HS-27A (cell line): ENCODE measurements at regions not wholly inside any gene's neighbourhood (a gene's known extent, or its start where the extent isn't known, plus 50 kb on each side); places are given as distances from the start of the nearest gene placed in this dataset.
"Not testable (repeated sequence)": the region's sequence is repeated elsewhere in the genome, so short reads cannot be mapped to it uniquely, and the experiment has no call there.

ENCODE experiments used
- DNase-seq: peaks from one replicate; pipeline ENCODE4 v3.0.0-alpha.2; 2012; ENCODE audit warnings: low read depth, missing footprints

DNA sequence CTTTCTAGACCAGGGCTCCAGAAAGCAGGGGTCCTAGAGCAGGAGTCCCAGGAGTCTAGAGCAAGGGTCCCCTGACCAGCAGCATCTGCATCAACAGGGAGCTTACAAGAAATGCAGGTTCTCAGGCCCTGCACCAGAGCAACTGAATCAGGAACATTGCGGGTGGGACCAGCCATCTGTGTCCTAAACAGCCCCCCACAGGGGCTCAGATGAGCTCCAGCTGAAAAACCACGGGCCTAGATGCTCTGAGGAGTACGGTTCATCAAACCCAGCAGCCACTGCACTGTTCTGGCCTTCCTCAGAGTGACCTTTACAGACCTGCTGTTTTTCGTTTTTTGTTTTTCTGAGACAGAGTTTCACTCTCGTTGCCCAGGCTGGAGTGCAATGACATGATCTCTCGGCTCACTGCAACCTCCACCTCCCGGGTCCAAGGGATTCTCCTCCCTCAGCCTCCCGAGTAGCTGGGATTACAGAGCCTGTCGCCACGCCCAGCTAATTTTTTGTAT lies 438.2 kb downstream of the SOX9 start:
- no peak for DNase-seq

DNA sequence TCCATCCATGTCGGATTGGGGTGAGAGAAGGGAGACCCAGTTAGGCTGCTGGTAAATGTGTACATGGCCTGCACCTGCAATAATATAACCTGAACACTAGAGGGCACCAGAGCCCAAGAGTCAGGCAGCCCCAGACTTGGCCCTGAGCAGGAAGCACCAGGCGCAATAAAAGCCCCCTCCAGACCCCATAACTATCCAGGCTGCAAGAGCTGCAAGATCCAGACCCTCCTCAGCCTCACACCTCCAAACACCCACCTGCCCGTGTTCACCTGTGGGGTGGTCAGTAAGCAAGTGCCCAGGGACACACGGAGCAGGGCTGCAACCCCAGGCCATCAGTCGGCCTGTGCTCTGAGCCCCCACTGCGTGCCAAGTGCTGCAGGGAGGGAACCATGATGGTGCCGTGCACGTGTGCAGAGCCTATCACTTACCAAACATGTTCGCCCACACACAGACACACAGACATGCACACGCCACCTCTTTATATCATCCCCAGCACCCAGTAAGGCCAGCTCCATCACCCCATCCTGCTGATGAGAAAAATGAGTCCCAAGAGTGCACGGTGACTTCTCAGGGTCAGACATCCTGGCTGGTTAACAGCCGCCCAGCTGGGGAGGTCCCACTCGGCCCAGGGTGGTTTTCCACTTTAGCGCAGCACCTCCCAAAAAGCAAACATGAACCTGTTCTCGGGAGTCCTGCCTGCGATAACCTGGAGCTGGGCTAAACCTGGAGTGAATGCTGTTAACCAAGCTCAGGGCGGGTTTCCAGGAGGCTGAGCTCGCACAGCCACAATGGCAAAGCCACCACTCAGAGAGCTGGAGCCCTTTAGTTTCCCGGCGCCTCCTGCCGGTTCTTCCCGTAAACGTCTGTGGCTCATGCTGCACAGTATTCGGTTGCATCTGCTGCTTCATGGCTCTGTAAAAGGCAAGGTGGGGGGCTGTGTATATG lies 439.8 kb downstream of the SOX9 start:
- no peak for DNase-seq

DNA sequence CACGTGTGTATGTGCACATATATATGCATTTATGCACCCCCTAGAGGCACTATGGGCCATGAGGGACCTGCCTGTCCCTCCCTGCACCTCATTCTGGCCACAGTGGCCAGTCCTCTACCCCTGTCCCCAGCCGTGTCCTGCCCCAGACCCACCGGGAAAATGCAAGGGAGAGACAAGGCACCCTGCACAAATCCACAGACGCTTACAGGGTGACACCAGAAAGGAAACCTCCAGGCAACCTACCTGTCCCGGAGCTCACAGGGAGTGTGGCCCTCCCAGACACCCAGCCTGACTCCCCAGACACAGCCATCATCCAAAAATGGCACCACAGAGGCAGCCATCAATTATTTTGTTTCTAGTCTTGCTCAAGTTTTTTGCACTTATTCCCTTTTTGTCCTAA lies 440.4 kb downstream of the SOX9 start:
- no peak for DNase-seq

DNA sequence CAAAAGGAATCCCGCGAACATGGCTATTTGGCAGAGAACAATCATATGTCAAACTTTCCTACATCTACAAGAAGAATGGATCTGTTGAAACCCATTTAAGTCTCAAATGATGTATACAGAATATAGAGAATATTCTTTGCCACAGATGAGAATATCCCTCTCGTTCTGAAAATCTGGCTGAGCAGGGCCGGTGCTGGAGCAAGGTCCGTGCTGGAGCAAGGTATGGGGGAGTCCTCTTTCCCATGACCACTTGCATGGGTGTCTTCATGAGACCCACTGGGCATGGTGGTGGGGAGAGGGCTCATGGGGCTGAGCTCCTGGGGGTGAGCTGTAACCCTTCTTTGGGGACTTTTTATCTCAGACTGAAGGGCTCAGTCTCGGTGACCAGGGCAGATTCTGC lies 440.9 kb downstream of the SOX9 start:
- DNase-seq: no peak

DNA sequence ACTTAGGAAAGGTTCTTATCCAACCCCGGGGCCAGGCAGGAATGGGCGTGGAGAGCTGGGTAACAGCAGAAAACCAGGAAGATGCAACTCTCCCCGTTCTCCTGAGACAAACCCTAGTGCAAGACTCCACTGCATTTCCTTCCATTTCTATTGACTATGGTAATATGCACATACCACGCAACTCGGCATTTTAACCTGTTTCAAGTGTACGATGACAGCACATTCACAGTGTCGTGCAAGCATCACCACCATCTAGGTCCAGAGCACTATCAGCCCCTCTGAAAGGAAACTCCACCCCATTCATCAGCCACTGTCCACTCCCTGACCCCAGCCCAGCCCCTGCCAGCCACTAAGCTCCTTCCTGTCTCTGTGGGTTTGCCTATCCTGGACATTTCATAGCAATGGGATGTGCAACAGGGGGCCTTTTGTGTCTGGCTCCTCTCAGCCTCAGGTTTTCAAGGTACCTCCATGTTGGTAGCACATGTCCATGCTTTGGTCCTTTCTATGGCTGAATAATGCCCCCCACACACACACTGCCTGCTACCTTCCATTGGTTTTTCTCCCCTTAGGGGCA lies 441.9 kb downstream of the SOX9 start:
- DNase-seq: no peak

DNA sequence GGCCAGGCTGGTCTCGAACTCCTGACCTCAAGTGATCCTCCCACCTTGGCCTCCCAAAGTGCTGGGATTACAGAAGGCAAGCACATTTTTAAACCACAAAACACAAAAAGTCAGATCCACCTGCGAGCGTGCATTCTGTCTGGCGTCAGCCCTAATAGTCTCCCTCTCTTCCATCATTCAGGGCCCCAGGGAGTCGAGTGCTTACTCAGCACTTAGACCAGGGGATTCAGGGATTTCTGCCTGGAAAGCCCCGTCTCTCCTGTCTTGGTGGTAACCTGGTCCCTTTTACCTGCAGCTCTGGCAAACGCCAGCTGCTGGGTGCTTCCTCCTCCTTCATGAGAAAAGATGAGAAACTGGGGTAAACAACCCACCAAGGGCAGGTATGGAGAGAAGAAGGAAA lies 443.1 kb downstream of the SOX9 start:
- DNase-seq: no peak

DNA sequence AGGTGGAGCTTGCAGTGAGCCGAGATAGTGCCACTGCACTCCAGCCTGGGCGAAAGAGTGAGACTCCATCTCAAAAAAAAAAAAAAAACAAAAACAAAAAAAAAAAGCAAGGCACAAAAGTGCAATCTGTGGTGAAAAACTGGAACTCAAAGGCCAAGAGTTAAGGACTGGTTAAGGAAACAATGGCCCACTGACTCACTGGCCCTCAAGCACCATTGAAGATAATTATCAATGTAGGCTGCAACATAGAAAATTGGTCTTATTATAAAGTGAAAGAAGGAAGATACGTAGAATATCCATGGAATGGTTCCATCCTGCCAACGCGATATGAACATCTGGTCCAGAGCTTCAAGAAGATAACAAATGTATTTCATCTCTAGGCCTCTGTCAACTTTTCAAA lies 444.2 kb downstream of the SOX9 start:
- no peak for DNase-seq

DNA sequence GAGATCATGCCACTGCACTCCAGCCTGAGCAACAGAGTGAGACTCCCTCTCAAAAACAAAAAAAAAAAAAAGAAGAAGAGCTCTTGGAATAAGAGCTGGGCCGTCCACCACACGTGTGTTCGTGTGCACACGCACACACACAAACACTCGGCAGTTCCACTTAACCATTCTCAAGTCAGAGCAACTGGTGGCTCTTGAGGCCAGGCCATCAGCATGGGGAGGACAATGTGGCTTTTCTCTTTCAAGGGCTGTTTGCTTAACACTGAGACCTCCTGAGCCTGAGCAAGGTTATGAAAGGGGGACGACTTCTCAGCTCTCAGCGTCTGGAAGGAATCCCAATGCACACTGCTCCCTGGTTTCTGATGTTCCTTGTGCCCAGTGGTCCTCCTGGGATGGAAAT lies 444.9 kb downstream of the SOX9 start:
- DNase-seq: no peak

DNA sequence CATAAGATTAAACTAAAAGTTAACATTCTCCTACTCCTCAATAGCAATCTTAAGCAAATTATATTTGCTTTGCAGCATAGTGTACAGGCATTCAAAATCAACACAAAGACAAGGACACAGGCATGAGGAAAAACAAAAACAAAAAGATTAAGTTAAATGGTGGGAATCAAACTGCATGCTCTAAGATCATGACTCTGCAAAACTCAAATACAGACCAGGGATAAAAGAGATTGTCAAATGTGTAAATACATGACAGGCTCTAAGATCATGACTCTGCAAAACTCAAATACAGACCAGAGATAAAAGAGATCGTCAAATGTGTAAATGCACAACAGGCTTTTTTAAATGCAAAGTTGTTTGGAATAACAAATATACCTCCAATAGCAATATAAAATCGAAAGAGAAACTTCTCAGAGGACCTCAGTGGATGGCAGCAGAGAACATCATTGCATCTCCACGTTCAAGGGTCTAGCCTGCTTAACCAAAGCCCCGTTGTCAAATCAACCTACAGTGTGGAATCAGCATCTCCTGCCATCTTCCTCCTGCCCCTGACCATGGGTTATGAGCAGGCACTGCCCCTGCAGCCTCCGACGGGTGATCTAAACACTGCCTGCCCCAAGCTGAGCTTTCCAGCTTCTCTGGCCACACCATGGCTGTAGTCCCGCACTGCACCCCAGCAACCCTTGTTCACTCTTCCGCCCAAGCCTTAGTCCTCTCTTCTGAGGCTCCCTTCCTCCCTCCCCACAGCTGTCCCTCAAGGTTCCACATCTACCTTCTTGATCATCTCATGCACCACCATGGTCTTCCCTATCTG lies 446.1 kb downstream of the SOX9 start:
- DNase-seq: no peak

DNA sequence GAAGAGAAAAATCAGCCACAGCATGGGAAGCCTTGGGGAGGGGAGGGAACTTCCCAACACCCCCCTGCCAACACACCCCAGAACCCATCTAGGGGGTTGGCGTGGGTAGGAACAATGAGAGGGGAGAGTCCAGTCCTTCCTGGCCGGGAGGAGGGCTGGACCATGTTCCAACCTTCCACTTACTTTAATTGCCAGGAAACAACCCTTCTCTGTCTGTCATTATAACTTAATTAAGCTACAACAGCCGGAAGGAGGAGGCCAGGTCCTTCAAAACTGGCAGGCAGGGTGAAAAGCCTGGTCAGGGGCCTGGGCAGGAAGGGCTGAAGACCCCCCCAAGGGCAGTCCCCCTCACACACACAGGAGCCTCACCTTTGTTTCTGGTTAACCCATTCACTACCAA lies 447.0 kb downstream of the SOX9 start:
- no peak for DNase-seq

DNA sequence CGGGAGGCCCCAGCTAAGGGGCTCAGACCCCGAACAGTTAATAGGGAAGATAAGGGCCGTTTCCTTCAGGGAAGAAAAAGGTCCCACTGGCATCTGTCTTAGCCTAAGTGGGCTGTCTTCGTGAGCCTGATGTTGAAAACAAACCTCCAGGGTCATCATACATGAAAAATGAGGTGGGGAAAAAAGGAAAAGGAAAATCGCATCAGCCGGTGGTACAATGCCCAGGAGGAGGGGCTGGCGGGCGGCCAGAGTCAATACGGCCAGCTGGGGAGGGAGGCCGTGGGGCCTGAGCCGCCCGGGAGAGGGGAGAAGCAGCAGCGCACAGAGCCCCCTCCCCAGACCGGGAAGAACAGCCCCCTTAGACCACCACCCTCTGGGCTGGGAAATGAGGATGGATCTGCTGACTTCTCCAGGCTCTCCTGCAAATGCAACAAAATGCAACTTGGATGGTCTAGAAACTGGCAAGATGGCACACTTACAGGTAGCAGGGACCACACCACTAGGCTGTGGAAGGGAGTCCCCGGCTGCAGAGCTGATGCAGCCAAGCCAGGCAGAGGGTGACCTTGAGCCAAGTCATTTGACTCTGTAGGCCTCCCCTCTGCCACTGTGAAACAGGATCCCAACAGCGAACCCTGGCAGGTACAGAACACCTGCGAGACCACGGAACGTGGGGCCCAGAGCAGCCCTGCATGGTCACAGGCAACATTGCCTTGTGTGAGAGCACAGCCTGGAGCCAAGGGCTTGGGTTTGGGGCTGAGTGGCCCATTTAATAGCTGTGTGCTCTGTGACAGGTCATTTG lies 448.5 kb downstream of the SOX9 start:
- no peak for DNase-seq

DNA sequence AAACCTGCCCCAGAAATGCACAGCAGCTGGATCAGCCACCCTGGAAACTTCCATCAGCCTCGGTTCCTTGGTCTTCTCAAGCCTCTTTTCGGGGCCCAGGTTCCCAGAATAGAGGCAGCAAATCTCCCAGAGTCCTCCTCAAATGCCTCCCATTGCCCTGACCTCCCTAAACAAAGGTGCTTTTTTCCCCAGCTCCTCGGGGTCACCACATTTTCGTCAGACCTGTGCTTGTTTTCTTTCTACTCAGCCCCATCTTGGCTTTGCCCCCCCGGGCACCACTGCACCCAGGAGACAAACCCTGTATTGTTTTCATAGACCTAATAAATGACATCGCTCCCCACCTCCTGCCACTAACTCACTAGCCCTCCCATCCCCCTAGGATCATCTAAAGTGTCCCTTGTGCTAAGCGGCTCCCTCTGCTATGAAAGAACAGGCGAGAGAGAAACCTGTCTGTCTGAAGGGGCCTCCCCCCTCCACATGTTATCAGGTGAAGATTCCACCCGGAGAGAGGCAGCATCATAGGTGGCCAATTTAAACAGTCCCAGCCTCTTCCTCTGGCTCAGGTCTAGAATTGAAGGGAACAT lies 451.1 kb downstream of the SOX9 start:
- no peak for DNase-seq

DNA sequence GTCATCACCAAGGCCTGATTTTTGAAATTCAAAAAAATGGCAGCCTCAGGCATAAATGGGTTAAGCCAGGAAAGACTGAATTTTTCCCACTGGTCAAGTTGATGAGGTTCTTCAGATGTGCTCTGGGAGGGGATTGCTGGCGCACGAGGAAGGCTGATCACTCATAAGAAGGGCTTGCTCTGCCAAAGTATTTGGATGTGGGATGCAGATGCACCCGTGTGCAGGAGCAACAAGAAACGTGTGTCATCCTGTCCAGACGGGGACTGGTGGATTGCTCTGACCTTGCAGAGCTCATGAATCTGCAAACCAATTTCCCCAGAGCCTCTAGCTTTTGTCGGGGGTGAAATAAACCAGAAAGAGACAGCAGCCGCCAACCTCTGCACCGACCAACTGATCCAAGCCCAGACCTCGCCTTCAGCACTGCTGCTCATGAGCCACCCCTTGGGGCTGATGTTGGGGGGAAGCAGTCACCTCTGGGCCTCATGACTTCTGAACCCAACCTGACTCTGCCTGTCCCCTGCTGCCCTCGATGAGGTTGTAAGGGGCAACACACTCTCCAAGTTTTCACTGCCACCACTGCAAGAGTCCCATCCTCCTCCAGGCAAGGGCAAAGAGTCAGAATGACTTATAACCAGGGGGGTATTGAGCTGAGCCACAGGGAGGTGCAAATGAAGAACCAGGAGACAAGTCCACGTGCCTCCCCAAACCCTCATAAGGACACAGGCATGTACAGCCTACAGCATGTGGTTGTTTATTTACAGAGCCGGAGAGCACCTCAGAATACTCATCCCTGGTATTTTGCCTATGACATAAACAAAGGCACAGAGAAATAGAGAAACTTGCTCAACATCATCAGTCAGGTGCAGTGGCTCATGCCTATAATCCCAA lies 452.0 kb downstream of the SOX9 start:
- DNase-seq: no peak

DNA sequence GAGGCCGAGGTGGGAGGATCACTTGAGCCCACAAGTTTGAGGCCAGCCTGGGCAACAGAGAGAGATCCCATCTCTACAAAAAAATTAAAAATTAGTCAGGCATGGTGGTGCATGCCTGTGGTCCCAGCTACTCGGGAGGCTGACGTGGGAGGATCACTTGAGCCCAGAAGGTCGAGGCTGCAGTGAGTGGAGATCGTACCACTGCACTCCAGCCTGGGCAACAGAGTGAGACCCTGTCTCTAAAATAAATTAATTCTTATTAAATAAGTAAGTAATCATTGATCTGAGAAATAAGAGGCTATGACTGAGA lies 452.6 kb downstream of the SOX9 start:
- not testable (repeated sequence) for DNase-seq

DNA sequence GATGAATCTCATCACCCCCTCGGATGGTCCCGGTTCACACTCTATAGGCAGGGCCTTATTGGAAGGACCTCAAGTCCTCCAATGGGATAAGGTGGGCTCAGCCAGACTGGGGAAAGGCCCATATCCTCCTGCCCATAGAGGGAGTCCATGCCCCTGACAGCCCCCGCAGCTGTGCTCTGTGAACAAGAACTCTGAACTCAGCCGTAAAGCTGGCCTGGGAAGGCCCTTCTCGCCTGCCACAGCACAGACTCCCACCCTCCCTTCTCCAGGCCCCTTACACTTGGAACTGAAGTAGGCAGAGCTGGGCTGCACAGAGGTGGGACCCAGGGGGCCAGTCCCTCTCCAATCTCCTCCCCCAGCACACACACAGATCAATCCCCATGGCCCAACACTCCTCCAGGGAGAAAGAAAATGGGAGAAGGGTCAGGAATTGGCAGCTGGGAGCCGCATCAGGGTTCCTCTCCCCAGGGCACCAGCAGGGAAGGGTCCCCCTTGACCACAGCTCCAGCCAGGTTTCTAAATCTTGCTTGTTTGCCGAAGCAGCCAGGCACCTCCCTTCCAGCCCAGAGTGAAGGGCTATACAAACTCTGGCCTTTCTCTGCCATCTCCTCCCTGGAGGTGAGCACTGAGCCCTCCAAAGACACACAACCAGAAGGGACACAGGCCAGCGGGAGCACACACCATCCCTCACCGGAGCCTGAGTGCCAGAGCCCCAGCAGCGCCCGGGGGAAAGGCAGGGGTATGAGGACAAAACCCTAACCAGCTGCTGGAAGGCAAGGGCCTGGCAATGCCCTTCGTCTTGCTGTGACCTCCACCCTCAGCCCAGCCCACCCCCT lies 454.1 kb downstream of the SOX9 start:
- DNase-seq: no peak

DNA sequence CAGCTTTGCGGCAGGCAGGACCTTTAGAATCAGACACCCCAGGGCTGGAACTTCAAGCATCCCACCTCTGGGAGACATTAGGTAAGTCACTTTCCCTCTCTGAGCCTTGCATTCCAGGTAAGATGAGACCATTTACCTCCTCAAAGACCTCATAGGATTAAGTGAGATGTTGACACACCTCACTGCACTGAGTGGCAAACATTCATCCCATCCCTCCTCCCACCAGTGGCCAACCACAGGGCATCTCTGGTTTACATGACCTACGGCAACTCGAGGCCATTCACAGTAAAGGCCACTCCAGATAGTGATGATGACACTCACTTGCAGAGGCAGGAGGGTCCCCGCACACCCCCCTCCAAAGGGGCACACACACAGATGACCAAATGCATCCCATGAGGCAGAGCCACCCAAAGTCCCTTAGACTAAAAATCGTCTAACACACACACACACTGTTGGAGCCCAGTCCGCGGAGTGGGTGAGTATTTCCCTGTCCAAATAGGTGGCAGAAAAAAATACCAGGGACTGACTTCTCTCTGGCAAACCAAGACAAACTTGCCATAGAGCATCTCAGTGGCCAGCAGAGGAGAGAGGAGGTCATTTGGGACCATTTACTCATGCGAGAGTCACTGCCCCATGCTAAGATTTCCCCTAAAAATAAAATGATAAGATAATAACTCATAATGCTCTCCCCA lies 454.9 kb downstream of the SOX9 start:
- DNase-seq: no peak

DNA sequence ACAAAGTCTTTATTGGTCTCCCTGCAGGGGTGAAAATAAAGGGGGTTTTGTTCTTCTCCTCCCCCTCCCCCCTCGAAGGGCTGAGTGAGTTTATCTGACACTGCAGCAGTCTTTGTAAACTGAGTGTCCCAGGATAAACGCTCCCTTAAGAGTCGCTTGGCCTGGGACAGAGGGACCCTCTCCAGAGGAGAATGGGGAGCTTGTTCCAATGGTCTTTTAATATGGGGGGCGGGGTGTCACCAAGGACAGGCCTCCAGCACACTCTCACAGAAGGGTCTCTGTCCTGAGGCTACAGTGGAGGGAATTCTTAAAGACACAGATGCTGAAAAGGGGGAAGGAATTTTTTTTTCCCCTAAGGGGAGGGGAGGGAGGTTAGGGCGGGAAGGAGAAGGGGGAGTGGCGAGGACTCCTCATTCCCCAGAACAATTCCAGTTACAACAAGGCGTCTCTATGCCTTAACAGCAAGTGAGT lies 455.5 kb downstream of the SOX9 start:
- no peak for DNase-seq

DNA sequence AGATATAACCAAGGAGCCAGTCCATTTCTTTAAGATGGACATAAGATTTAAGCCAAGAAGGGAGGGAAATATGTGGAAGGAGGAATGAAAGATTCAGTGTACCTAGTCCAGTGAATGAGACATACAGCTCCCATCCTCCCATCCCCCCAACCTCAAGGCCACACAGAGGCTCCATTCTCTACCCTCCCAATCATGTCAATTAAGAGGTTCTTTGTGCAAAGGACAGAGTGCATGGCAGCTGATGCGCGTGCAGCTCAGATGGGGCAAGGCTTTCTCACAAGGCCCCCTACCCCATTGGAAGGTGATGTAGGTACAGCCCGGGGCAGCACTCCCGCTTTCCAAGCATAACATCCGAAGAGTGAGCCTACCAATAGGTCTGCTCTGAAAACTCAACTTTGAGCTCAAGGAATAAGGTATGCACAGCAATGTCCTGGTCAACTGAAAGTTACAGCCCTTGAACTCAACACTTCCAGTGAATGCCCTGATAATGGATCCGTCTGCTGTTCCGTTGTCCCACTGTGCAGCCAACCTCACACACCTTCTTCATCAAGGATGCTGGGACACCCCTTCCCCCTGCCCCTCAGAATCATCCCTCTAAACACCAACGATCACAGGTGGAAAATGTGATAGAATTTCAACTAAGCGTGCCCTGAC lies 458.1 kb downstream of the SOX9 start:
- no peak for DNase-seq

DNA sequence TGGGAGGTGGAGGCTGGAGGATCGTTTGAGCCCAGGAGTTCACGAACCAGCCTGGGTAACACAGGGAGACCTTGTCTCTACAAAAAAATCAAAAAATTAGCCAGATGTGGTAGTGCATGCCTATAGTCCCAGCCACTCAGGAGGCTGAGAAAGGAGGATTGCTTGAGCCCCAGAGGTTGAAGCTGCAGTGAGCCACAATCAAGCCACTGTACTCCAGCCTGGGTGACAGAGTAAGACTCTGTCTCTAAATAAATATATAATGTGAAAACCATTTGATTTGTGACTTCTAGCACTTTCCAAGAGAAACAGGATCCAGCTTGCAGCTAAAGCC lies 459.1 kb downstream of the SOX9 start:
- DNase-seq: no peak
